Liver (tissue), 3 donors: ENCODE measurements at regions not wholly inside any gene's neighbourhood (a gene's known extent, or its start where the extent isn't known, plus 50 kb on each side); places are given as distances from the start of the nearest gene placed in this dataset.

ENCODE experiments used
- CTCF ChIP-seq: fragments of 150-350 bp; IDR thresholded peaks from 2 replicates; pipeline ENCODE4 v1.5.1; 2017; ENCODE audit warnings: improper control_type of control experiment, low read depth, low read length; ENCODE audit not compliant: missing input control
- GABPA ChIP-seq, 2 donors: IDR thresholded peaks in 1 of 2; conservative IDR thresholded peaks in 1 of 2; 2 replicates each; pipeline ENCODE4 v1.6.1; 2016; ENCODE audit warnings: antibody characterized with exemption in 2 of 2, mild to moderate bottlenecking in 1 of 2, moderate library complexity in 1 of 2
- HNF4A ChIP-seq, 2 donors: conservative IDR thresholded peaks; 2 replicates each; pipeline ENCODE4 v1.6.1; 2016; ENCODE audit warnings: antibody characterized with exemption in 2 of 2, mild to moderate bottlenecking in 2 of 2
- MAX ChIP-seq: IDR thresholded peaks from 2 replicates; pipeline ENCODE4 v1.6.1; 2016; ENCODE audit warnings: antibody characterized with exemption
- RAD21 ChIP-seq, 2 donors: IDR thresholded peaks; 2 replicates each; pipeline ENCODE4 v1.6.1; 2016; ENCODE audit warnings: antibody characterized with exemption in 2 of 2, mild to moderate bottlenecking in 2 of 2
- TAF1 ChIP-seq: conservative IDR thresholded peaks from 2 replicates; pipeline ENCODE4 v1.6.1; 2016; ENCODE audit warnings: antibody characterized with exemption, mild to moderate bottlenecking
- donor health status: healthy.
- donor health status: healthy.

- no peak for TF ChIP-seq GABPA (IDR thresholded peaks at IDR 0.05 in 1 of 2, conservative IDR thresholded peaks at IDR 0.05 in 1 of 2)
- TF ChIP-seq CTCF: no peak
- no peak for TF ChIP-seq TAF1
- TF ChIP-seq RAD21 (IDR thresholded peaks at IDR 0.05): no peak
- TF ChIP-seq MAX: no peak
- no peak for TF ChIP-seq HNF4A (conservative IDR thresholded peaks at IDR 0.05)
Observed at GRCh38 chr14:25215607-25216006, 165.7 kb upstream of the STXBP6 start.
